Hepatocyte (in vitro differentiated cells): ENCODE measurements at regions not wholly inside any gene's neighbourhood (a gene's known extent, or its start where the extent isn't known, plus 50 kb on each side); places are given as distances from the start of the nearest gene placed in this dataset.

Experiments
- EZH2 ChIP-seq: fragments of 200-600 bp; sonication (generic); IDR thresholded peaks from 2 replicates; pipeline ENCODE4 v1.6.1; 2016; ENCODE audit warnings: antibody characterized with exemption, mild to moderate bottlenecking, borderline replicate concordance
- EZH2phosphoT487 ChIP-seq: fragments of 200-600 bp; sonication (generic); IDR thresholded peaks from one replicate; pipeline ENCODE4 v1.6.1; 2018; ENCODE audit warnings: antibody characterized with exemption, mild to moderate bottlenecking, low read depth, moderate library complexity; ENCODE audit not compliant: unreplicated experiment, severe bottlenecking
- TF ChIP-seq, protein P1 (sequence below): fragments of 200-600 bp; sonication (generic); IDR thresholded peaks from 2 replicates; pipeline ENCODE4 v1.5.1; 2016; ENCODE audit warnings: antibody characterized with exemption, mild to moderate bottlenecking; ENCODE audit not compliant: poor library complexity

GRCh38 chr18:44597797-44598196, 82.9 kb upstream of the SETBP1 start:
- TF ChIP-seq EZH2 (no peak), EZH2phosphoT487 (no peak)
- TF ChIP-seq, protein P1, sequence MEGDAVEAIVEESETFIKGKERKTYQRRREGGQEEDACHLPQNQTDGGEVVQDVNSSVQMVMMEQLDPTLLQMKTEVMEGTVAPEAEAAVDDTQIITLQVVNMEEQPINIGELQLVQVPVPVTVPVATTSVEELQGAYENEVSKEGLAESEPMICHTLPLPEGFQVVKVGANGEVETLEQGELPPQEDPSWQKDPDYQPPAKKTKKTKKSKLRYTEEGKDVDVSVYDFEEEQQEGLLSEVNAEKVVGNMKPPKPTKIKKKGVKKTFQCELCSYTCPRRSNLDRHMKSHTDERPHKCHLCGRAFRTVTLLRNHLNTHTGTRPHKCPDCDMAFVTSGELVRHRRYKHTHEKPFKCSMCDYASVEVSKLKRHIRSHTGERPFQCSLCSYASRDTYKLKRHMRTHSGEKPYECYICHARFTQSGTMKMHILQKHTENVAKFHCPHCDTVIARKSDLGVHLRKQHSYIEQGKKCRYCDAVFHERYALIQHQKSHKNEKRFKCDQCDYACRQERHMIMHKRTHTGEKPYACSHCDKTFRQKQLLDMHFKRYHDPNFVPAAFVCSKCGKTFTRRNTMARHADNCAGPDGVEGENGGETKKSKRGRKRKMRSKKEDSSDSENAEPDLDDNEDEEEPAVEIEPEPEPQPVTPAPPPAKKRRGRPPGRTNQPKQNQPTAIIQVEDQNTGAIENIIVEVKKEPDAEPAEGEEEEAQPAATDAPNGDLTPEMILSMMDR, result no peak
